Hepatocyte (in vitro differentiated cells): ENCODE measurements at regions not wholly inside any gene's neighbourhood (a gene's known extent, or its start where the extent isn't known, plus 50 kb on each side); places are given as distances from the start of the nearest gene placed in this dataset.

Experiments used
- DNase-seq: peaks from one replicate; pipeline ENCODE4 v3.0.0-alpha.2; 2016; ENCODE audit warnings: low spot score
- H2AFZ ChIP-seq: fragments of 200-600 bp; sonication (generic); 2 replicates; pipeline ENCODE4 v1.6.0; 2016; ENCODE audit warnings: antibody characterized with exemption, mild to moderate bottlenecking
- H3K27ac ChIP-seq: fragments of 200-600 bp; sonication (generic); 2 replicates; pipeline ENCODE4 v1.5.1; 2016; ENCODE audit warnings: mild to moderate bottlenecking
- H3K27me3 ChIP-seq: fragments of 200-600 bp; sonication (generic); 2 replicates; pipeline ENCODE4 v1.6.1; 2016
- H3K36me3 ChIP-seq: fragments of 200-600 bp; sonication (generic); replicated peaks from 2 replicates; pipeline ENCODE4 v1.5.1; 2016; ENCODE audit warnings: low read depth; ENCODE audit not compliant: insufficient read depth
- H3K4me1 ChIP-seq: fragments of 200-600 bp; sonication (generic); 2 replicates; pipeline ENCODE4 v1.5.1; 2016; ENCODE audit warnings: mild to moderate bottlenecking, moderate library complexity; ENCODE audit not compliant: insufficient read depth
- H3K4me2 ChIP-seq: fragments of 200-600 bp; sonication (generic); 2 replicates; pipeline ENCODE4 v1.6.0; 2016
- H3K4me3 ChIP-seq: fragments of 200-600 bp; sonication (generic); 2 replicates; pipeline ENCODE4 v1.5.1; 2016; ENCODE audit warnings: mild to moderate bottlenecking
- H3K79me2 ChIP-seq: fragments of 200-600 bp; sonication (generic); 2 replicates; pipeline ENCODE4 v1.6.0; 2017; ENCODE audit warnings: mild to moderate bottlenecking
- H3K9me2 ChIP-seq: fragments of 200-600 bp; sonication (generic); replicated peaks from 2 replicates; pipeline ENCODE4 v1.6.0; 2017; ENCODE audit warnings: mild to moderate bottlenecking; ENCODE audit not compliant: insufficient read depth
- H3K9me3 ChIP-seq: fragments of 200-600 bp; sonication (generic); 2 replicates; pipeline ENCODE4 v1.5.1; 2016; ENCODE audit warnings: low read depth, mild to moderate bottlenecking
- H4K20me1 ChIP-seq: fragments of 200-600 bp; sonication (generic); 2 replicates; pipeline ENCODE4 v1.6.0; 2016; ENCODE audit warnings: mild to moderate bottlenecking; ENCODE audit not compliant: insufficient read depth, poor library complexity, severe bottlenecking
- CTCF ChIP-seq: fragments of 200-600 bp; sonication (generic); IDR thresholded peaks from 2 replicates; pipeline ENCODE4 v1.5.1; 2016; ENCODE audit warnings: antibody characterized with exemption, mild to moderate bottlenecking; ENCODE audit not compliant: poor library complexity
- EZH2 ChIP-seq: fragments of 200-600 bp; sonication (generic); IDR thresholded peaks from 2 replicates; pipeline ENCODE4 v1.6.1; 2016; ENCODE audit warnings: antibody characterized with exemption, mild to moderate bottlenecking, borderline replicate concordance
- EZH2phosphoT487 ChIP-seq: fragments of 200-600 bp; sonication (generic); IDR thresholded peaks from one replicate; pipeline ENCODE4 v1.6.1; 2018; ENCODE audit warnings: antibody characterized with exemption, mild to moderate bottlenecking, low read depth, moderate library complexity; ENCODE audit not compliant: unreplicated experiment, severe bottlenecking
- WGBS: methylation state at CpG from one replicate; pipeline ENCODE4 v1.1.6; 2016; ENCODE audit warnings: low lambda C conversion rate; ENCODE audit errors: missing lambda C conversion rate; 5-methylcytosine and 5-hydroxymethylcytosine counted together

GRCh38 chr6:105893741-105894140 is 192.4 kb upstream of the PRDM1 start:
- Histone ChIP-seq H2AFZ (no peak overlapping the region), H4K20me1 (no peaks in the 10 kb centered on the region), H3K4me3 (no peak overlapping the region), H3K27ac (no peak overlapping the region), H3K4me1 (peaks cover 16% of the 10 kb centered on the region), H3K27me3 (no peaks in the 10 kb centered on the region), H3K36me3 (no peaks in the 10 kb centered on the region), H3K9me2 (no peaks in the 10 kb centered on the region), H3K4me2 (no peak overlapping the region), H3K9me3 (no peaks in the 10 kb centered on the region), H3K79me2 (no peaks in the 10 kb centered on the region)
- TF ChIP-seq EZH2 (no peak), CTCF (no peak), EZH2phosphoT487 (no peak)
- no peak for DNase-seq
- WGBS: 95% methylated on average over 7 of the region's 7 CpGs

- Histone ChIP-seq H3K27me3 (no peaks in the 10 kb centered on the region), H3K4me3 (no peak overlapping the region), H3K36me3 (no peaks in the 10 kb centered on the region), H3K9me2 (no peaks in the 10 kb centered on the region), H3K4me2 (no peak overlapping the region), H2AFZ (no peak overlapping the region), H4K20me1 (no peaks in the 10 kb centered on the region), H3K4me1 (peaks cover 16% of the 10 kb centered on the region), H3K9me3 (no peaks in the 10 kb centered on the region), H3K79me2 (no peaks in the 10 kb centered on the region), H3K27ac (no peak overlapping the region)
- peak; percentile 20 for DNase-seq
- WGBS: 59% methylated on average over 3 of the region's 3 CpGs
- TF ChIP-seq EZH2 (no peak), EZH2phosphoT487 (no peak), CTCF (no peak)
These were observed 193.4 kb upstream of the PRDM1 start for GRCh38 chr6:105892577-105893262.

- no peak for DNase-seq
- Histone ChIP-seq H2AFZ (no peak overlapping the region), H3K27ac (no peak overlapping the region), H3K4me1 (peaks cover 1% of the 10 kb centered on the region), H3K36me3 (no peaks in the 10 kb centered on the region), H3K9me2 (no peaks in the 10 kb centered on the region), H4K20me1 (no peaks in the 10 kb centered on the region), H3K9me3 (no peaks in the 10 kb centered on the region), H3K4me2 (no peak overlapping the region), H3K79me2 (no peaks in the 10 kb centered on the region), H3K27me3 (no peaks in the 10 kb centered on the region), H3K4me3 (no peak overlapping the region)
- 71% methylated on average over 4 of the region's 4 CpGs for WGBS
- TF ChIP-seq EZH2phosphoT487 (no peak), CTCF (no peak), EZH2 (no peak)
These were observed 195.5 kb upstream of the PRDM1 start for GRCh38 chr6:105890521-105891244.
